Cardiac muscle cell (in vitro differentiated cells and primary cell): ENCODE measurements at regions not wholly inside any gene's neighbourhood (a gene's known extent, or its start where the extent isn't known, plus 50 kb on each side); places are given as distances from the start of the nearest gene placed in this dataset.

Experiments used
- DNase-seq, 2 donors: peaks; one replicate each; pipeline versions ENCODE4 v3.0.0 to v3.0.0-alpha.2; 2010 to 2017; ENCODE audit warnings: low read depth in 1 of 2, low spot score in 1 of 2
- H3K27ac ChIP-seq: fragments of 200-600 bp; sonication (generic); 2 replicates; pipeline ENCODE4 v1.5.1; 2016
- H3K27me3 ChIP-seq: fragments of 200-600 bp; sonication (generic); 2 replicates; pipeline ENCODE4 v1.6.0; 2016; ENCODE audit warnings: control low read depth
- H3K36me3 ChIP-seq: fragments of 200-600 bp; sonication (generic); 2 replicates; pipeline ENCODE4 v1.5.1; 2016; ENCODE audit warnings: control low read depth
- H3K4me1 ChIP-seq: fragments of 200-600 bp; sonication (generic); 2 replicates; pipeline ENCODE4 v1.8.1; 2017; ENCODE audit warnings: low read depth, mild to moderate bottlenecking, mixed run types
- H3K4me3 ChIP-seq: fragments of 200-600 bp; sonication (generic); 2 replicates; pipeline ENCODE4 v1.5.1; 2016; ENCODE audit warnings: mild to moderate bottlenecking
- H3K9me3 ChIP-seq: fragments of 200-600 bp; sonication (generic); 2 replicates; pipeline ENCODE4 v1.5.1; 2017; ENCODE audit warnings: low read depth, mild to moderate bottlenecking, control low read depth
- CTCF ChIP-seq: IDR thresholded peaks from 2 replicates; pipeline ENCODE4 v1.5.1; 2012; ENCODE audit warnings: low read depth, mild to moderate bottlenecking, low read length

GRCh38 chr4:181905708-181906107, 337.5 kb upstream of the TENM3 start:
- Histone ChIP-seq H3K9me3 (no peaks in the 10 kb centered on the region), H3K36me3 (no peaks in the 10 kb centered on the region), H3K4me3 (no peak overlapping the region), H3K4me1 (peaks cover 14% of the 10 kb centered on the region), H3K27me3 (no peaks in the 10 kb centered on the region), H3K27ac (no peak overlapping the region)
- no peak for TF ChIP-seq CTCF
- DNase-seq = no peak

DNA sequence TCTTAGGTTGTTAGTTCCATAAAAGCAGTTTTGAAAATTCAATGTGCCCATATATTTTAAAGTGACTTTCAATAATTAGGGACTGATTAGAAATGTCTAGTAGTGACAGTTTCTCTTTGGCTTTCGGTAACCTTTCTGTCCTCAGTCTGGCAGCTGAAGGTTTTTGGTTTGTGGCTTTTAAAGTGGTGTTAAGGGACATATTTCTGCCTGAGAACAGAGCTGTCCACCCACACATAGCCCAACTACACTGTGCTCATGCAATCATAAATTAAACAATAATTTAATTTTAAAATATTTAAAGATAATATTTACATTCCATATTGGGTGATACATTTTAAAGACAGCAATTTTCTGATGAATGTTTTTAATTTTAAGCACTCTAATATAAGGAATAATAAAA, 335.0 kb upstream of the TENM3 start:
- H3K4me3 ChIP-seq = no peak overlapping the region
- H3K4me1 ChIP-seq = peaks cover 14% of the 10 kb centered on the region
- H3K27ac ChIP-seq = no peak overlapping the region
- no peak for DNase-seq
- no peaks in the 10 kb centered on the region for H3K27me3 ChIP-seq
- H3K36me3 ChIP-seq = no peaks in the 10 kb centered on the region
- no peak for TF ChIP-seq CTCF
- H3K9me3 ChIP-seq = no peaks in the 10 kb centered on the region

- Histone ChIP-seq H3K27me3 (no peaks in the 10 kb centered on the region), H3K9me3 (no peaks in the 10 kb centered on the region), H3K36me3 (no peaks in the 10 kb centered on the region), H3K27ac (no peak overlapping the region), H3K4me1 (peaks cover 14% of the 10 kb centered on the region), H3K4me3 (no peak overlapping the region)
- DNase-seq = peak; percentile 11 to 49
- TF ChIP-seq CTCF = no peak
Measured at GRCh38 chr4:181909368-181909767, 333.8 kb upstream of the TENM3 start.

- H3K27ac ChIP-seq = no peak overlapping the region
- TF ChIP-seq CTCF = no peak
- H3K9me3 ChIP-seq = no peaks in the 10 kb centered on the region
- H3K4me3 ChIP-seq = no peak overlapping the region
- H3K4me1 ChIP-seq = peaks cover 14% of the 10 kb centered on the region
- DNase-seq = peak in 1 of 2 donors; percentile 41
- H3K27me3 ChIP-seq = no peaks in the 10 kb centered on the region
- no peaks in the 10 kb centered on the region for H3K36me3 ChIP-seq
Measured at GRCh38 chr4:181911420-181911819, 331.8 kb upstream of the TENM3 start.

GRCh38 chr4:181933471-181933870, 309.7 kb upstream of the TENM3 start:
- Histone ChIP-seq H3K27ac (no peak overlapping the region), H3K9me3 (no peaks in the 10 kb centered on the region), H3K4me3 (no peak overlapping the region), H3K27me3 (peaks cover 5% of the 10 kb centered on the region), H3K36me3 (no peaks in the 10 kb centered on the region), H3K4me1 (no peaks in the 10 kb centered on the region)
- no peak for TF ChIP-seq CTCF
- no peak for DNase-seq

- DNase-seq = no peak
- TF ChIP-seq CTCF = no peak
- Histone ChIP-seq H3K36me3 (no peaks in the 10 kb centered on the region), H3K27me3 (peaks cover 10% of the 10 kb centered on the region), H3K4me3 (no peak overlapping the region), H3K27ac (no peak overlapping the region), H3K4me1 (no peaks in the 10 kb centered on the region), H3K9me3 (no peaks in the 10 kb centered on the region)
Measured at GRCh38 chr4:181938631-181939030, 304.6 kb upstream of the TENM3 start.
